ENCODE measurements at regions not wholly inside any gene's neighbourhood (a gene's known extent, or its start where the extent isn't known, plus 50 kb on each side); places are given as distances from the start of the nearest gene placed in this dataset.
"Not testable (repeated sequence)": the region's sequence is repeated elsewhere in the genome, so short reads cannot be mapped to it uniquely, and the experiment has no call there.

- DNase-seq; H3K79me2 ChIP-seq (ENCODE audit: insufficient read depth); H3K27ac ChIP-seq (ENCODE audit: low read depth in 2 of 2, low read length in 1 of 2); H3F3A ChIP-seq (replicated peaks; ENCODE audit: insufficient read depth); H2AFZ ChIP-seq (ENCODE audit: low read depth); H3K4me2 ChIP-seq; H3K36me3 ChIP-seq (replicated peaks in 1 of 2; ENCODE audit: control insufficient read depth in 1 of 2, insufficient read depth in 2 of 2, low read length in 1 of 2); H3K9me2 ChIP-seq; POLR2A ChIA-PET; CTCF ChIA-PET; H3K4me1 ChIP-seq (ENCODE audit: control insufficient read depth in 1 of 2, insufficient read depth in 2 of 2, low read depth in 1 of 2, low read length in 1 of 2); H3K9me3 ChIP-seq; H3K27me3 ChIP-seq (ENCODE audit: insufficient read depth); H4K20me1 ChIP-seq (ENCODE audit: insufficient read depth); H3K4me3 ChIP-seq (ENCODE audit: low read depth in 2 of 2, low read length in 1 of 2); H3K9ac ChIP-seq: not testable (repeated sequence)
- WGBS (ENCODE audit: low lambda C conversion rate), result 42% methylated on average over 1 of the region's 2 CpGs
Observed at GRCh38 chr21:10100873-10101272, 420.5 kb upstream of the TPTE start.

GRCh38 chr21:10119342-10119741 lies 402.0 kb upstream of the TPTE start:
- 37% methylated on average over 20 of the region's 40 CpGs for WGBS (ENCODE audit: low lambda C conversion rate)
- H3F3A ChIP-seq (replicated peaks; ENCODE audit: insufficient read depth); H3K79me2 ChIP-seq (ENCODE audit: insufficient read depth); DNase-seq; H3K36me3 ChIP-seq (replicated peaks in 1 of 2; ENCODE audit: control insufficient read depth in 1 of 2, insufficient read depth in 2 of 2, low read length in 1 of 2); H3K9me3 ChIP-seq; POLR2A ChIA-PET; H4K20me1 ChIP-seq (ENCODE audit: insufficient read depth); H3K9me2 ChIP-seq; H3K4me1 ChIP-seq (ENCODE audit: control insufficient read depth in 1 of 2, insufficient read depth in 2 of 2, low read depth in 1 of 2, low read length in 1 of 2); CTCF ChIA-PET; H2AFZ ChIP-seq (ENCODE audit: low read depth); H3K27ac ChIP-seq (ENCODE audit: low read depth in 2 of 2, low read length in 1 of 2); H3K27me3 ChIP-seq (ENCODE audit: insufficient read depth): not testable (repeated sequence)
- Histone ChIP-seq H3K4me2 (peak overlapping the region; percentile 28; the same call in 1 of the 2 replicates), H3K9ac (peak overlapping the region; percentile 48; the same call in 1 of the 2 replicates), H3K4me3 (ENCODE audit: low read depth in 2 of 2, low read length in 1 of 2) (peak overlapping the region in 1 of 2 experiments; percentile 48; a peak in 2 of 4 replicates)
- TF ChIP-seq NRF1 (IDR thresholded peaks at IDR 0.05; ENCODE audit: low read depth, low read length) (peak; percentile 37), YY1 (IDR thresholded peaks at IDR 0.05; ENCODE audit: low read depth) (peak; percentile 65)

DNA sequence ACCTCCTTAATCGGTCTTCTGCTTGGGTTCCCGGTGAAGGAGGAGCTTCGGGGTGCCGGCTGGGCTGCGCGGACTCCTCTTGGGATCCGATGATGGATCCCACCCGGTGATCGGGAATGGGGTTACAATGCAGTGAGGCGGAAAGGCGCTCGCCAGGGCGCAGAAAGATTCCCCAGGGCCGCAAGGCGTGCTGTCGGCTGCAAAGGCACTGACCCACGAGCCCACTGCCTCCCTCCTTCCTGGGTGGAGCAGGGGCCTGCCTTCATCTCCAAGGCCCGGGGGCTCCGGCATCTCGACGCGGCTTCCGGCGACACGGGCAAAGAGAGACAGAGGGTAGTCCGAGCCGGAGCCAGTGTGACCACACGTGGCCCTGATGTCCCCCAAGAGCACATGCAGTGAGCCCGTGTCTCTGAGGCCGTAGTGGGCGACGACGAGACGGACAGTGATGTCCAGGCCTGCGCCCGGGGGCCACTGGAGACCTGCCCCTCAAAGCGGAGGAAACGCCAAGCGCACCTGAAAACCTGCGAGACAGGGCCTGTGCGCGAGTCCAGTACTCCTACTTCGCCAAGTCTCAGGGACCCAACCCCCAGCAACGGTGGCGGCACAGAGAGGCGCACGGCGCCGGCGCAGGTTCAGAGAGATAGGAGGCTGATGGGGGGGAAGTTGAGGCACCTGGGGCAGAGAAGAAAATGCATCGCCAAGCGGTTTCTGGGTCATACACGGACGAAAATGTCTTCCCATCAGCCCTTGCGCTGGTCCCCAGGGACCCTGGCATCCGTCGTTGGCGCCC lies 401.4 kb upstream of the TPTE start:
- H3K79me2 ChIP-seq (ENCODE audit: insufficient read depth); H3K9me3 ChIP-seq; H3K27me3 ChIP-seq (ENCODE audit: insufficient read depth); CTCF ChIA-PET; H3K27ac ChIP-seq (ENCODE audit: low read depth in 2 of 2, low read length in 1 of 2); POLR2A ChIA-PET; H3K36me3 ChIP-seq (replicated peaks in 1 of 2; ENCODE audit: control insufficient read depth in 1 of 2, insufficient read depth in 2 of 2, low read length in 1 of 2); H4K20me1 ChIP-seq (ENCODE audit: insufficient read depth); H3K4me1 ChIP-seq (ENCODE audit: control insufficient read depth in 1 of 2, insufficient read depth in 2 of 2, low read depth in 1 of 2, low read length in 1 of 2); H3F3A ChIP-seq (replicated peaks; ENCODE audit: insufficient read depth); DNase-seq; H2AFZ ChIP-seq (ENCODE audit: low read depth); H3K9me2 ChIP-seq: not testable (repeated sequence)
- 39% methylated on average over 33 of the region's 58 CpGs for WGBS (ENCODE audit: low lambda C conversion rate)
- peak overlapping the region; percentile 28; the same call in 1 of the 2 replicates for H3K4me2 ChIP-seq
- peak overlapping the region; percentile 48; the same call in 1 of the 2 replicates for H3K9ac ChIP-seq
- H3K4me3 ChIP-seq (ENCODE audit: low read depth in 2 of 2, low read length in 1 of 2), result peak overlapping the region in 1 of 2 experiments; percentile 48; a peak in 2 of 4 replicates

DNA sequence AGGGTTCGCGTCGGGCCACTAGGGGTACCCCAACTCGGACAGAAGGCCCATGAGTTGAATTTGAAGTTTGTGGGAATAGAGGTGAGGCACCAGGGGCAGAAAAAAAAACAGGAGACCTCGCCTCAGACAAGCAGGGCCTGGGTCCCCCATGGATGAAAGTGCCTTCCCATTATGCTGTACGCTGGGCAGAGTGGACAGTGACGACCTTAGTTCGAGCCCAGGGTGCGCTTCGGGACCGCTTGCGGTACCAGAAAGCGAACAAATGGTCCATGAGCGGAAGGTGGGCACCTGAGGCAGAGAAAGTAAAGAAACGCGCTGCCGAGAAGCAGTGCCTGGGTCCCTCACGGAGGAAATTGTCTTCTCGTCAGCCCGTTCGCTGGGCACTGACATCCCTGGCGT lies 400.8 kb upstream of the TPTE start:
- H3K27ac ChIP-seq (ENCODE audit: low read depth in 2 of 2, low read length in 1 of 2); CTCF ChIA-PET; H3K79me2 ChIP-seq (ENCODE audit: insufficient read depth); POLR2A ChIA-PET; H3K9me2 ChIP-seq; H4K20me1 ChIP-seq (ENCODE audit: insufficient read depth); H3K36me3 ChIP-seq (replicated peaks in 1 of 2; ENCODE audit: control insufficient read depth in 1 of 2, insufficient read depth in 2 of 2, low read length in 1 of 2); H2AFZ ChIP-seq (ENCODE audit: low read depth); H3K4me3 ChIP-seq (ENCODE audit: low read depth in 2 of 2, low read length in 1 of 2); DNase-seq; H3F3A ChIP-seq (replicated peaks; ENCODE audit: insufficient read depth); H3K4me1 ChIP-seq (ENCODE audit: control insufficient read depth in 1 of 2, insufficient read depth in 2 of 2, low read depth in 1 of 2, low read length in 1 of 2); H3K27me3 ChIP-seq (ENCODE audit: insufficient read depth); H3K9me3 ChIP-seq; H3K9ac ChIP-seq: not testable (repeated sequence)
- 0 out of 2 replicates have a peak overlapping the region, but pooled peaks have one; percentile 28 for H3K4me2 ChIP-seq
- 56% methylated on average over 13 of the region's 22 CpGs for WGBS (ENCODE audit: low lambda C conversion rate)

GRCh38 chr21:10120965-10121550 lies 400.3 kb upstream of the TPTE start:
- H3F3A ChIP-seq (replicated peaks; ENCODE audit: insufficient read depth); H3K4me1 ChIP-seq (ENCODE audit: control insufficient read depth in 1 of 2, insufficient read depth in 2 of 2, low read depth in 1 of 2, low read length in 1 of 2); CTCF ChIA-PET; H3K9me3 ChIP-seq; H3K36me3 ChIP-seq (replicated peaks in 1 of 2; ENCODE audit: control insufficient read depth in 1 of 2, insufficient read depth in 2 of 2, low read length in 1 of 2); H3K9me2 ChIP-seq; DNase-seq; H3K4me3 ChIP-seq (ENCODE audit: low read depth in 2 of 2, low read length in 1 of 2); H3K27me3 ChIP-seq (ENCODE audit: insufficient read depth); H3K9ac ChIP-seq; H2AFZ ChIP-seq (ENCODE audit: low read depth); H3K4me2 ChIP-seq; H4K20me1 ChIP-seq (ENCODE audit: insufficient read depth); H3K27ac ChIP-seq (ENCODE audit: low read depth in 2 of 2, low read length in 1 of 2); POLR2A ChIA-PET; H3K79me2 ChIP-seq (ENCODE audit: insufficient read depth): not testable (repeated sequence)
- WGBS (ENCODE audit: low lambda C conversion rate), result 42% methylated on average over 16 of the region's 27 CpGs

DNA sequence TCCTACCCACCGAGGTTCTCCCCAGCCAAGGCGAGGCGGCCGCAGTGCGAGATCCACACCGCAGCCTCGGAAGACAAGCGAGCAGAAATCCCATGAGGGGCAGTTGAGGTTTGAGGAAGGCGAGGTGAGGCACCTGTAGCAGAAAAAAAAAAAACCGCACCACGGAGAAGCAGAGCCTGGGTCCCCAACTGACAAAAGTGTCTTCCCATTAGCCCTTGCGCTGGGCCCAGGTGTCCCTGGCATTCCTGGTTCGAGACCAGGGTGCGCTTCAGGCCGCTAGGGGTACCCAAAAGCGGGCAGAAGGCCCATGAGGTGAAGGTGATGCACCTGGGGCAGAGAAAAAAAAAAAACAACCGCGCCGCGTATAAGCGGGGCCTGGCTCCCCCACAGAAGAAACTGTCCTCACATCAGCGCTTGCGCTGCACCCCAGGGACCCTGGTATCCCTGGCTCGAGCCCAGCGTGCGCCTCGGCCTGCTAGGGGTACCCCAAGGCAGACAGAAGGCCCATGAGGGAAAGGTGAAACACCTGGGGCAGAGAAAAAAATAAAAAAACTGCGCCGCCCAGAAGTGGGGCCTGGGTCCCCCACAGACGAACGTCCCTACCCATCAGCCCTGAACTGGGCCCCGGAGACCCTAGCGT lies 399.4 kb upstream of the TPTE start:
- H3K9ac ChIP-seq; H3F3A ChIP-seq (replicated peaks; ENCODE audit: insufficient read depth); H3K9me2 ChIP-seq; H3K4me3 ChIP-seq (ENCODE audit: low read depth in 2 of 2, low read length in 1 of 2); H2AFZ ChIP-seq (ENCODE audit: low read depth); H3K4me1 ChIP-seq (ENCODE audit: control insufficient read depth in 1 of 2, insufficient read depth in 2 of 2, low read depth in 1 of 2, low read length in 1 of 2); H3K27ac ChIP-seq (ENCODE audit: low read depth in 2 of 2, low read length in 1 of 2); H3K27me3 ChIP-seq (ENCODE audit: insufficient read depth); H3K79me2 ChIP-seq (ENCODE audit: insufficient read depth); DNase-seq; H4K20me1 ChIP-seq (ENCODE audit: insufficient read depth); POLR2A ChIA-PET; H3K36me3 ChIP-seq (replicated peaks in 1 of 2; ENCODE audit: control insufficient read depth in 1 of 2, insufficient read depth in 2 of 2, low read length in 1 of 2); H3K4me2 ChIP-seq; H3K9me3 ChIP-seq; CTCF ChIA-PET: not testable (repeated sequence)
- WGBS (ENCODE audit: low lambda C conversion rate), result 47% methylated on average over 26 of the region's 33 CpGs

Measured in SK-N-SH (cell line).